PC-9 (cell line): ENCODE measurements at regions not wholly inside any gene's neighbourhood (a gene's known extent, or its start where the extent isn't known, plus 50 kb on each side); places are given as distances from the start of the nearest gene placed in this dataset.

Source experiments
- EZH2 ChIP-seq: fragments of 200-600 bp; sonication (generic); IDR thresholded peaks from 2 replicates; pipeline ENCODE4 v1.8.0; 2017; ENCODE audit warnings: antibody characterized with exemption, low read depth
- TF ChIP-seq, protein P1 (sequence below): fragments of 200-600 bp; sonication (generic); conservative IDR thresholded peaks from 2 replicates; pipeline ENCODE4 v1.6.1; 2017; ENCODE audit warnings: mixed run types, antibody characterized with exemption, mild to moderate bottlenecking, moderate library complexity

DNA sequence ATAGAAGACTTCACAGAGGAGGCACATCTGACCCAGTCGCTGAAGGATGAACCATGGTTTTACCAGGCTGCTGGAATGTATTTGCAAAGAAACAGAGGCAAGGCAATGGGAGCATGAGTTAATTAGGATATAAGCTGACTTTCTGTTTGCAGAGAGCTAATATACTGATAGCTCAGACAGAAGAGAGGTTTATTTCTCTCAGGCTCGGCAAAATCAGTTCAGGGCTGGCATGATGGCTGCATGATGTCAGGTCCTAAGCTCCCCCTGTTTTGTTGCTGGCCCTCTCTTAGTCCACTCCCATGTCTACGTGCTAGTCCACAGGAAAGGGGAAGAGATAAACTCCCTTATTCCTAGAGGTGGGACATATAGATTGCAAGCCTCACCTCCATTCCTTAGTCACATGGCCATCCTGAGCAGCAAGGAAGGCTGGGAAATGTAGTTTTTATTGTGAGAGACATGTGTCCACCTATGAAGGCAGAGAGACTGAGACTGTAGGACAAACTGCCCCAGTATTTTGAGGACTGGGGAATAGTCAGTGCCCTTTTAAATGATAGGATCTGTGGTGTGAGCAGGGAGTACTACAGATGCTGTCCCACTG is 224.5 kb downstream of the VRK1 start:
- TF ChIP-seq, protein P1, sequence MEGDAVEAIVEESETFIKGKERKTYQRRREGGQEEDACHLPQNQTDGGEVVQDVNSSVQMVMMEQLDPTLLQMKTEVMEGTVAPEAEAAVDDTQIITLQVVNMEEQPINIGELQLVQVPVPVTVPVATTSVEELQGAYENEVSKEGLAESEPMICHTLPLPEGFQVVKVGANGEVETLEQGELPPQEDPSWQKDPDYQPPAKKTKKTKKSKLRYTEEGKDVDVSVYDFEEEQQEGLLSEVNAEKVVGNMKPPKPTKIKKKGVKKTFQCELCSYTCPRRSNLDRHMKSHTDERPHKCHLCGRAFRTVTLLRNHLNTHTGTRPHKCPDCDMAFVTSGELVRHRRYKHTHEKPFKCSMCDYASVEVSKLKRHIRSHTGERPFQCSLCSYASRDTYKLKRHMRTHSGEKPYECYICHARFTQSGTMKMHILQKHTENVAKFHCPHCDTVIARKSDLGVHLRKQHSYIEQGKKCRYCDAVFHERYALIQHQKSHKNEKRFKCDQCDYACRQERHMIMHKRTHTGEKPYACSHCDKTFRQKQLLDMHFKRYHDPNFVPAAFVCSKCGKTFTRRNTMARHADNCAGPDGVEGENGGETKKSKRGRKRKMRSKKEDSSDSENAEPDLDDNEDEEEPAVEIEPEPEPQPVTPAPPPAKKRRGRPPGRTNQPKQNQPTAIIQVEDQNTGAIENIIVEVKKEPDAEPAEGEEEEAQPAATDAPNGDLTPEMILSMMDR: no peak
- TF ChIP-seq EZH2: no peak
